Lung microvascular endothelial cell (primary cell): ENCODE measurements at regions not wholly inside any gene's neighbourhood (a gene's known extent, or its start where the extent isn't known, plus 50 kb on each side); places are given as distances from the start of the nearest gene placed in this dataset.
A peak's percentile ranks its signal among the peaks of the same experiment; 100 is the strongest.

Source experiments
- DNase-seq, 2 donors: peaks; one replicate each; pipeline versions ENCODE4 v3.0.0 to v3.0.0-alpha.2; 2010; ENCODE audit warnings: low read depth in 2 of 2

DNA sequence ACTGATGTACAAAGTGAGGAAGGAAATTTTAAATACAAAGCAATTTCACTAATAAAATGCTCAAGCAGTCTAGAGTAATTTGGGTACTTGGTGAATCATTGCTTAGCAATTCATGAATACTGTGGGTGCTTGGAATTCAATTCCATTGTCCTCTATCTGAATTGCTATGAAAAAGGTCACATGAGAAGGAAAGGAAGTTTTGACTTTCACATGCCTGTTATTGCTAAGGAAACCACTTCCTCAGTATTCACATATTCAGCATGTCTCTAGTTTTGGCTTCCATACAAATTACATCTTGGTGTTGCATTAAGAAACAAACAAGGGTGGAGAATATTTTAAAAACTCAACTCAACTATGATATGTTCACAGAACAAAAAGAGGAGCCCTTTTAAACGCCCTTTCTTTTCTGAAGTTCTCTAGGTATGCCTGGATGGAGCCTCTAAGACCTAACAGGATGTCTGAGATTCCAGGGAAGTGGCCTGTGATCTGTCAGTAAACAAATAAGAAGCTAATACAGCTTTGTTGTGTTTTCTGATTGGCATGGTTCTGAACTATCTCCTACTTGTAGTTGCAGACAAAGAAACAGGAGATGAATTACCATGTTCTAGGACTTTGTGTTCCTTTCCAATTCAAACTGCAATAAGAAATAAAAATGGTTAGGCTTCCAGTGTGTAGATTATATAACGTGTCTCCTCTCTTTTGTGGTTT lies 190.4 kb downstream of the OGFRL1 start:
- peak; percentile 48 to 97 for DNase-seq

DNA sequence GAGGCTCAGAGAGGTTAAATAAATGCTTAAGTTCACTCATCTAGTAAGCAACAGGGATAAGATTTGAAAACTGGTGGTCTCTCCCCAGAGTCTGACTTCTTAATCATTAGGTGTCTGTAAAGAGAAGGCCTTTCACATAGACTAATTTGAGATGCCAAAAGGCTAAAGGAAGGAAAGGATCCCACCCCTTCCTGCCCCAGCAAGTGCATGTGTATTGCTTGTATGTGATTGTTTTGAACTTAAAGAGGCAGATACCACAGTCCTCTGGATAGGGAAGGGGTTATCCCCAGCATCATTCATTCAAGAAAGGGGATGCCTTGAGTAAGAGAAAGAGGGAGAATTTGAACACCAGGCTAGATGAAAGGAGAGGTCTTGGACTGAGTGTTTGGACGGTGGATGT lies 192.0 kb downstream of the OGFRL1 start:
- DNase-seq: peak in 1 of 2 donors; percentile 44

DNA sequence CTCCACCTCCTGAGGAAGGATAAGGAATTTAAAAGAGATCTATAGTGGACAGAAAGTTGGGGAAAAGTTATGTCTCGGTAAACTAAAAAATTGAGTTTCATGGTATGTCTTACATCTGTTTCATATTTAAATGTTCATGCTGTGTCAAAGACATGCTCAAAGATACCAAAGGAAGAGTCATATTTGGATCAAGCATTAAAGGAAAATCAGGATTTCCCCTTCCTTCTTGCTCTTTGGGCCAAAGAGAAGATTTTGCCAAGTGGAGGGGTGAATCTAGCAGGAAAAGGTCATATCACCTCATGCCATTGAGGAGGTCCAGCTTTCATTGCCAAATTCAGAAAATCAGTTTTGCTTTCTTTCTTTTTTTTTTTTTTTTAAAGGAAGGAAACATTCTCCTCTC lies 192.4 kb downstream of the OGFRL1 start:
- DNase-seq: no peak

DNA sequence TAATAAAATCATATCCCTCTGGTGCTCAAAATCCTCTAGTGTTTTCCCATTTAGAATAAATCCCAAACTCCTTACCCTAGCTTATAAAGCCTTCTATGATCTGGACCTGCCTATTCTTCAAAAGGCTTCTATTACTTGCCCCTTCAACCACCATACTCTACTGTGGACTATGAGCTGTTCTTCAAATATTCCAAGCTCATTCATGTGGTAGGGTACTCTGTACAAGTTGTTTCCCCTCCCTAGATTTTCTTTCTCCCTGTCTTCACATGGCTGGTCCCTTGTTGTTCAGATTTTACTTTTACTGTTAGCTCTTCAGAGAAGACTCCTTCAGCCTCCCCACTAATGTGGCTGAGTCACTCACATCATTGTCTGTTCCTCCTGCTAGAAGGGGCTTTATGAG lies 193.2 kb downstream of the OGFRL1 start:
- no peak for DNase-seq

DNA sequence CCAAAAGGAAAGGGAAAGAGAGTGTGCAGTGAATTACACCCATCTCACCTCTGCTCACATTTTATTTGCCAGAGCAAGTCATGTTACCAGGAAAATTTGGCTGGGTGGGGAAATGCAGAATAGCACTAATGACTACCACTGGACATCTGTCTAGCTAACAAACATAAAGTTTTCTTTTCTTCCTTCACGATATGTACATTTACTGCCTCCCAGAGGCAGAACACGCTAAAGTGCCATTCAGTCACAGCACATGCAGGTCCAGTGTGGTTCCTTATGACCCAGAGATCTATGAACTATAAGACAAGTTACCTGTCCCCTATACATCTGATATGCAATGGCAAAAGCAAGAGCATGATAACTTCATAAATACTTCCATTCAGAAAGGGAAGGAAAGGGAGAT lies 194.1 kb downstream of the OGFRL1 start:
- peak; percentile 28 to 31 for DNase-seq

DNA sequence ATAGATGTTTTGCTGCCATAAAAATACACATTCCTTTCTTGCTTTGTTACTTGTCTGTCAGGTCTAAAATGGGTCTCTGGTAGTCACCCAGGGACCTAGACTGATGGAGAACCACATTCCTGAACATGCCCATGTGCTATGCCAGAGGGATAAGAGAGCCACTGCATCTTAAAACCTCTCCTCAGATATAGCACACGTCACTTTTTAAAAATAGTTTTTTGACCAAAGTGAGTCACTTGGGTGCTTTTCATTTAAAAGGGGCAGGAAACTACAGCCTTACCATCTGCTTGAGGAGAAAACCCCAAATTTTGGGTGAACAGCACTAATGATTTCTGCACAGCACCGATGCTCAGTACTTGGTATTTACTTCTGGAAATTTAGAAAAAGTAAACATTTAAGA lies 197.8 kb downstream of the OGFRL1 start:
- peak in 1 of 2 donors; percentile 22 for DNase-seq

DNA sequence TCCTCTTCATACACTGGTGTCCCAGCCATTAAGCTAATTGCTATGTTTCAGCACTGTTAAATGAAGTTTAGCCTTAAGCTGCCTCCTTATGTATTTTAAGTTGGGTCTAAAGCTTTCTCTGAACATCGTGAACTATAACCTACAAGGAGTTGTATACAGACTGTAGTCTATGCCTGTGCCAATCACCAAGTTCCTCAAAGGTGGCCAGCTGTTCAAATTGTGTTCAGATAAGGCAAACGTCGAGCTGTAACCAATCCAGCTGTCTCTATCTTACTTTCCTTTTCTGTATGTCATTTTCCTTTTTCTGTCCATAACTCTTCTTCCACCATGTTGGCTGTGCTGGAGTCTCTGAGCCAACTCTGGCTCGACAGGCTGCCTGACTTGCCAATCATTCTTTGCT lies 199.6 kb downstream of the OGFRL1 start:
- no peak for DNase-seq

DNA sequence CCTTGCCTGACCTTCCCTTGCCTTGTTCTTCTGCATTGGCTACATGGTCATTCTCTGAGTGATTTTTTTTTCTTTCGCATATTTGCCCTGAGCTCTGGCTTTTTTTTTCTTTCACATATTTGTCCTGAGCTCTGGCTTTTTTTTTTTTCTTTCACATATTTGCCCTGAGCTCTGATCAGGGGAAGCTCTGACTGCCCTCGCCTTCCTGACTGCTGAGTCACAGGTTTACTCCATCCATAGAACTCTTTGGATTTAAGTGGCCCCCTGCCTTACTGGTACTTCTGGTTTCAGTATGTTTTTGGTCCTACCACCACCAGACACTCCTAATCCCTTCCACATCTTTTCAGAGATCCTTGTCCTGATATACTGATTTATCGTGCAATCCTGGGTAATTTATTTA lies 201.1 kb downstream of the OGFRL1 start:
- peak; percentile 90 to 91 for DNase-seq

DNA sequence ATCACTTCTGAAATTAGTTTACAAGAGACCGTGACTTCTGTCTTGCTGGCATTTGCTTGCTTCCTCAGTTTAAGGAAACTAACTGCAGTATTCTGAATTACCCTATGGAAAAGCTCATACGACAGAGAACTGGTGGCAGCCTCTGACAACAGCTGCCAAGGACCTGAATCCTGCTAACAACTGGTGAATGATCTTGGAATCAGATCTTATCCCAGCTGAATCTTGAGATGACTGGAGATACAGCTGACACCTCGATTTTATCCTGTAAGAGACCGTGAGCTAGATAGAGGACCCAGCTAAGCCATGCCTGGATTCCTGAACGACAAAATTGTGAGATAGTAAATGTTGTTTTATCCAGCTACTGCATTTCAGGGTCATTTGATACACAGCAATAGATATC lies 202.3 kb downstream of the OGFRL1 start:
- DNase-seq: no peak

DNA sequence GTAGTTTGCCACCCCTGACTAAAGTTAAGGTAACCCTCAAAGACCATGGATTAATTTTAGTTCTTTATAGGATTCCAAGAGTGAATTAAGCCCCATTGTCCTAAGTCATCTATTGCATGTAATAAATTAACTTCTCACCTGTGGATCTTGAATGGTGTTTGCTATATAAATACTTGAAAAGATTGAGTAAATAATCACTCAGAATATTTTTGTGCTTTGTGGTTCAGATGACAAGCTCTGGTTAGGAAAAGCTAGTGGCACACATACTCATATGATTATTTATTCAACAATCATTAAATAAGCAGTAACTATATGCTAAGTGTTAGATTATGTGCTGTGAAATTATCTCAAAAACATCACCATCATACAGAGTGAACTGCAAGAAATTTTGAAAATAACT lies 203.2 kb downstream of the OGFRL1 start:
- no peak for DNase-seq

DNA sequence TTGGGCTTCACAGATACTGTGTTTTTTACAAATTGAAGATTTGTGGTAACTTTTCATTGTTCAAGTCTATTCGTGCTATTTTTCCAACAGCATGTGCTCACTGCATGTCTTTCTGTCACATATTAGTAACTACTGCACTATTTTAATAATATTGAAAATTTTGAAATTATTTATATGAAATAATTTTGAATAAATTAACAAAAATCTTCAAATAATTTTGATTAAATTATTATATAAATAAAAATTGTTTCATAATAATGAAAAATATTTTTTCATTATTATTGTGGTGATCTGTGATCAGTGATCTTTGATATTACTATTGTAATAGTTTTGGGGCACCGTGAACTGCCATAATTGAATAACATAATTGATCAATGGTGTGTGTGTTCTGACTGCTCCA lies 204.1 kb downstream of the OGFRL1 start:
- DNase-seq: no peak

DNA sequence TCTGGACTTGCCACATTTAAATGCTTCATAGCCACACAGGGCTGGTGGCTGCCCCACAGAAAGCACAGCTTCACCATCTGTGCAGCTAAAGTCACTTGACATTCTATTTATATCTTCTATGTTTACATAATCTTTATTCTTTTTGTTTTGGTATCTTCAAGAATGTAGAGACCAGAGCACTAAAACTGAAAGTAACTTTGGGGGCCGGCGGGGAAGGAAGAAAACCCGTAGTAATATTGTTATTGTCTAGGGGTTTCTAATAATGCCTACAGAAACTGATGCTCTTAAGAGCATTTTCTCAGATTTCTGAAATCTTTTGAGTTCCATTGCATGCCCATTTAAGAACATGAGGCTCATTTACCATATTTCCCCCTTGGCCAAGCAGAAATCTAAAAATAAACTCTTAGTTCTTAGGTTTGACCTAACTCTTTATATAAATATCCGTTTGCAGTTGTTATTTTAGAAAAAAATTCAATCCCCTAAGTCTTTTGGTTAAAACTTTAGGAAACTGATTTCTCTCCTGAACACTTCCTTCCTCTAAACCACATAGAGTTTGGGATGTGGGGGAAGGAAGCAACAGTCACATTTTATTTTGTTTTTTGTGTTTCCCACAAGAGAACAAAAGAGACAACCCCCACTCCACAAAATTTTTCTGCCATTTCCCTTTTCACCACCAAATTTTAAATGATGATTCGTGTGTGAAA lies 207.6 kb downstream of the OGFRL1 start:
- DNase-seq: peak; percentile 37 to 69

DNA sequence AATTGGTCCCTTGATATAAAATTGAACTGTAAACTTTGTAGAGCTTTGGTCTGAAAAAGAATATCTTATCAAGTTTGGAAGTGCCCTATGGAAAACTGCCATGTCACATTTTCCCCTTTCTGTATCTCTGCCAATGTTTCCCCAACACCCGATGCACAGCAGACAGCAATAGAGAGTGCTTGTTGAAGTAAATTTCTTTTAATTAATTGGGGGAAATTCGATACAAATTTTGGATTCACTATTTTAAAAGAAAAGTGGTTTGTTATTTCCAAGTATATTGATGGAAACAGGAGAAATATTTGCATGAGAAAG lies 208.1 kb downstream of the OGFRL1 start:
- DNase-seq: peak; percentile 25 to 58

DNA sequence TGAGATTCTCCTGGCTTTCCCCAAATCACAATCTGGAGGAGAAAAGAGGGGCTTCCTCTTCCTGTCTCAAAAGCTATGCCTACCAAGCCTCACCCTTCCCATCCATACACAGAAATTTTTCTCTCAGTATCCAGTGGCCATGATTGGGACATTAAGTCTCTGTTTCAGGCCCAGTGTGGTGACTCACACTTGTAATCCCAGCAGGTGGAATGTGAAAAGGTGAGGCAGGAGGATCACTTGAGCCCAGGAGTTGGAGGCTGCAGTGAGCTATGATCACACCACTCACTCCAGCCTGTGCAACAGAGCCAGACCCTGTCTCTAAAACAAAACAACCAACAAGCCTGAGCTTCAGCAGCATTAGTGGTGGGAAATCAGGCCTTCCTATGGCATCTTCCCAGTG lies 210.0 kb downstream of the OGFRL1 start:
- no peak for DNase-seq

DNA sequence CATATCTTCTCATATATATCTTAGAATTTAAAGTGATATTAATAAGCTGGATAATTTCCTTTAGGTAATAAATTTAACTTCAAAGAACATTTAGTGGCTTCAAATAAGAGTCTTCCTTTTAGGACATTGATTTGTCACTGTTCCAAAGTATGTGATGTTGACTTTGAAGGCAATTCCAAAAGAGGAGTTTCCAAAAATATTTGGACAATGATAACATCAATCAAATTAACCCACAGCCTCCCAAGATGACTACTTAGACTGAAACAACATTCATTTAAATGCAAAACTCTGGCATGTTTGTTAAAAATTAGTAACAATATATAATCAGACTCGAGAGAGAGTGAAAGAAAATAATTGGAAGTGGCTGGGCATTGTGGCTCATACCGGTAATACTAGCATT lies 211.1 kb downstream of the OGFRL1 start:
- DNase-seq: no peak

DNA sequence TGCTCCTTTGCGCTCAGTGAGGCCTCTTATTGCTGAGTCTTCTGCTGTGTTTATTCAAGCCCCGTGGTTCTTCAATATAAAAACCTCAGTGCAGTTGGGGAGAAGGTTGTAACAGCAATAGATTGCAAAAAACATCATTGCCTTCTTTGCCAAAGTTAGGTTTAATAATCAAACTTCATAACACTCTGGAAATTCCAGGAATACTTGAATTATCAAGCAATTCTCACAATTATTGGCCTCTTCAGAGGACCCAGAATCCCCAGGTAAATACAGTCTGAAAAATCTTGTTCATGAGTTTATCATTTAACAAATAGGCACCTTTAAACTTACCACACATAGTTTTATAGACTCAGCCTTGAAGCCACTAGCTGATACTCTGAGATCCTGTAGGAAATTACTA lies 213.6 kb downstream of the OGFRL1 start:
- no peak for DNase-seq

DNA sequence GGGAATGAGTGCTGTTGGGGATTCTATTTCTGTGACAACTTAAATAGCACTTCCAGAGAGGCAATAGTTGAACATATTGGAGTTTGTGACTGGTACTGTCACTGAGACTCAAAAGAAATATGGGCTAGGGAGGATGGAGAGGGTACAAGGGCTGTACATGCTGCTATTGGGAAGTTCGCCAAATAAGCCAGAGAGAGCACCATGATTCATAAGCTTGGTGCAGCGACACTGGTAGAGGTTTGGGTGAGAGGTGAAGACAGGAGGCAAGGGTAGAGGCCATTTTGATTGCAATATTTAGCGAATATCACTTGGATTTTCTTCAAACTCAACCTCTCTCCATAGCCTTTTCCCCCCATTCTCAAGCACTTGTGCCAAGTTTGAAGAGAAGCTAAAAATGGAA lies 214.3 kb downstream of the OGFRL1 start:
- DNase-seq: no peak

DNA sequence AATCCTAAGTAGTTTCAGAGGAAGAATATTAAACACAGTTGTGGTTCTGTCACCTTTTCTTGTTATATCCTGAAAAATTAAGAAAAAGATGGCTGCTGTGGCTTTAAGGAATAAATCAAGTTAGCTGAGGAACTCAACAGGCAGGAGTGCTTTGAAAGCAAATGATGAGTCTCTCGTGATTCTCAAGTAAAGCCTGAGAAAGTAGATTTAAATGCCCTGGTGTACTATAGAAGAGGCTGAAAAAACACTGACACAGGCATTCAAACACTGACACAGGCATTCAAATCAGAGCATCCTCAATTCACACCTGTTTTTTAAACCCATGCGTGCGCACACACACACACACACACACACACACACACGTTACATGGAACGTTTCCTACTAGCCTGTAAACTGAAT lies 218.6 kb downstream of the OGFRL1 start:
- no peak for DNase-seq

DNA sequence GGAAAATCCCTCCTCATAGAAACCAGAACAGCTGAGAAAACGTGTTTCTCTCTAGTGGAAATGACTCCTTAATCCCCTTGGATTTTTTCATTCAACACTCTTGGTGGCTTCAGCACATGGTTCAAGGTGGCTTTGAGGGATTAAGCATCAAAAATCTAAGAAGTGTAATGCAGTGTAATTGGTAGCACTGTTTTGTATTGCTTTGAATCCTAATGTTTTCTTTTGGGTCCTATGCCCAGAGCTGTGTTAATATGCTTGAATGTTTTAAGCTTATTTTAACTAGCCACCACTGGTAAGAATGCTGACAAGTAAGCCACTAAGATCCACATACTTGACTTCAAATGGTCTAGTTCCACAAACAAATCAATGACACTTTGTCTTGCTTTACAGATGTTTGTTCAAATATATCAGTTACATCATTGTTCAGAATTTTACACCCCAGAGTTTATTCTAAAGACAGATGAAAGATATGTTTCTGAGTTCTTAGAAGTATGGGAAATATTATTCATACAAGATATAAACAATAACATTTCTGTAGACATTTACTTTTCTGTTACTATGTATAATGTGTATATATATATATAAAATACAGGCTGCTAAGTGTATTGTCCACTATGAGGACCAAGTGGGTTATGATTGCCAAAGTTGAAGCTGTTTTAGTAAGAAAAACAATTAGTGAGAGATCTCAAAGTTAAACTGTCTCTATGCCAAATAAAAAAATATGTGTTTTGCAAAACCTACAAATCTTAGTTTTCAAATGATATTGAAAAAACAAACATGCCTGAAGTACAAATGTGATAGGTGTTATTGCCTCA lies 220.8 kb downstream of the OGFRL1 start:
- DNase-seq: no peak

DNA sequence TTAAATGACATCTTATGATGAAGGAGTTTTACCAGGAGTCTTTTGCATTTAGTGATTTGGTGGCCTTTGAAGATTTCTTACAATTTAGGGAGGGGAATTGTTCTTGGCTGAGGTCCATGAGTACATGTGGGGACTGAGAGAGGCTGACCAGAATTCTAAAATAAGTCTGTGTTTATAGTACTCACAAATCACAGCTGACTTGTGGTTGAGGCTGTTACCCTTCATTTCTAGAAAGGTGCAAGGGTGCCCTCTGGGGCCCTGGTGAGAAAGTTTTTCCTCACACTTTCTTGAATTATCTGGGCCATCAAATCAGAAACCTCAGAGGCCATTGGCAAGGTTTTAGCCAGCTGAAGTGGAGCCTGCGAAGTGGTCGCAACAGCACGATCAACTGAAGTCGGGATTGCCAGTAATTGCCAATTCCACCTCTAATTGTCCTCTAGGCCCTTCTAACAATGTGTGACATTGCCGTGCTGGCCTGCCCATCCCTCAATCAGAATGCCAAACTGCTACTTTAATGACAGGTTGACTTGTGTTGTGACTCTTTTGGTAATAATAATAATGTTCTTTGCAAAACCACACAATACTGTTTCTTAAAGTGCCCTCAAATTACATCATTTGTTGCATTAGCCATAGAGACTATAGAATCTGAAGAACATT lies 221.6 kb downstream of the OGFRL1 start:
- DNase-seq: peak; percentile 78 to 82

DNA sequence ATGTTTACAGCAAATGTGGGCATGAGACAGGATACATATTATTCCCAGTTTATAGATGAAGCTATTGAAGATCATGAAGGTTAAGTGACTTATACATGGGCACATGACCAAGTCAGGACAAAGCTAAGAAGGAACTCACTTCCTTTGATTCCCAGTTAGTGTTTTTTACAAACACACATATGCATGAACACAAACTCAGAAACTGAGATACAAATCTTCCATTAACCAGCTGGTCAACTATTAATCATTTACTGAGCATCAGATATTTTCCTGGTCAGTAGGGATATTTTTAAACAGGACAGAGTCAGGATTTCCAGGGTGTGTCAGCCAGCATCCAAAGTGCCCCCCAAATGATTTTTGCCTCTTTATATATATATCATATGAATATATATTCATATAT lies 222.2 kb downstream of the OGFRL1 start:
- peak; percentile 16 to 35 for DNase-seq

DNA sequence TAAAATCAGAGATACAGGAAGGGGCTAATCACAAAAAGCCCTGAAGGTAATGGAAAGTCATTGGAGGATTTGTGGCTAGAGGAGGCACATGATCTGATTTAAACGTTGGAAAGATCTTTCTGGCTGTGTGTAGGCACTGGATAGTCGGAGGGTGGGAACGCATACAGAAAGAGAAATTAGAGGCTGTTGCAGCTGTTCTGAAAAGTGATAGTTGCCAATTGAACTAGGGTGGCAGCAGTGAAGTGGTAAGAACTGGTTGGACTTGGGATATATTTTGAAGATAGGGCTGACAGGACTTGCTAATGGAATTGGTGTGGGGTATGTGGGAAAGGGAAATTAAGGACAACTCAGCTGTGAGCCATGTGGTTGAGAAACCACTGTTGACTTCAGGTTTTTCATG lies 223.6 kb downstream of the OGFRL1 start:
- no peak for DNase-seq
